ENCODE measurements at regions not wholly inside any gene's neighbourhood (a gene's known extent, or its start where the extent isn't known, plus 50 kb on each side); places are given as distances from the start of the nearest gene placed in this dataset.

DNA sequence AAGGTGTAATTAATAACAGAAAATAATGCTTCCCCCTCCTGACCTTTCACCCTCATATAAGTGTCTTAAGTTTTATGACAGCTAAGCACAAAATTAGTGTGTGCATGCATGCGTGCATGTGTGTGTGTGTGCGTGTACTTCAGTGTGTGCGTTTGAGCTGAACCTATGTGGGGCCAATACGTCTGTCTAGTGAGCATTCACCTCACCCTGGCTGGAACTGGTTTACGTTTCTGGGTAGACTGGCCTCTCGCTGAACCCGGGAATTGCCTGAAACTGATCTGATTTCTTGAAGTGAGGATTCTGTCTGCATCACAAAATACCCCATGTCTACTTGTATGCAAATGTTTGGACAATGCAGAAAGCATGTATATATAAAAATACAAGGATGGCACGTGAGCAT lies 68.2 kb upstream of the TBX3 start:
- H3K27me3 ChIP-seq (ENCODE audit: control insufficient read depth in 2 of 2, insufficient read depth in 2 of 2, low read length in 2 of 2): peaks cover 2 to 21% of the 10 kb centered on the region in 2 experiments; a peak in 4 of 5 replicates
- no peak overlapping the region for H2AFZ ChIP-seq (ENCODE audit: low read depth, low read length)
- no peaks in the 10 kb centered on the region for H3K4me1 ChIP-seq (replicated peaks in 1 of 2; ENCODE audit: control insufficient read depth in 2 of 2, insufficient read depth in 2 of 2, low read length in 2 of 2)
- no peak overlapping the region for H3K4me3 ChIP-seq
- BruUV-seq (replicated peaks): no TSS peak
- WGBS (ENCODE audit: insufficient coverage, low coverage, missing lambda C conversion rate): under 1% methylated on average over 8 of the region's 8 CpGs
- DNase-seq (ENCODE audit: extremely low read depth in 1 of 4, low spot score in 3 of 4) (no peak), ATAC-seq (no peak), FAIRE-seq (no peak)
- H3K27ac ChIP-seq (ENCODE audit: extremely low read depth, low read depth, low read length): no peak overlapping the region
- H3K79me2 ChIP-seq (ENCODE audit: control insufficient read depth, insufficient read depth, low read length): no peaks in the 10 kb centered on the region
- H3K4me2 ChIP-seq (ENCODE audit: insufficient read depth, low read length): no peak overlapping the region
- H3K9me3 ChIP-seq (replicated peaks; ENCODE audit: control insufficient read depth, insufficient read depth, low read depth, low read length): no peaks in the 10 kb centered on the region
- ChIA-PET POLR2A (no interaction called here), CTCF (ENCODE audit: low intra/inter-chr PET ratio) (no interaction called here)
- intact Hi-C loops (cut with micrococcal nuclease): no loop called here
- no peaks in the 10 kb centered on the region; the same call in 1 of the 2 replicates for H4K20me1 ChIP-seq (replicated peaks; ENCODE audit: control insufficient read depth, insufficient read depth, low read length)
- TF ChIP-seq NFE2L1 (tag; IDR thresholded peaks at IDR 0.05; ENCODE audit: borderline replicate concordance, low read depth) (no peak), NFIX (CRISPR knock-in tag; IDR thresholded peaks at IDR 0.05; ENCODE audit: low read depth) (no peak), CREM (IDR thresholded peaks at IDR 0.05; ENCODE audit: low read depth) (no peak), ZNF668 (CRISPR knock-in tag; IDR thresholded peaks at IDR 0.05) (no peak)
- H3K36me3 ChIP-seq (ENCODE audit: control insufficient read depth, insufficient read depth, low read length): no peaks in the 10 kb centered on the region
- no peak overlapping the region for H3K9ac ChIP-seq (ENCODE audit: insufficient read depth in 1 of 2, low read depth in 2 of 2, low read length in 2 of 2)
- no peaks in the 10 kb centered on the region for H3K9me1 ChIP-seq (ENCODE audit: control insufficient read depth, insufficient read depth, low read length)
- in situ Hi-C loops (cut with MboI): no loop called here

DNA sequence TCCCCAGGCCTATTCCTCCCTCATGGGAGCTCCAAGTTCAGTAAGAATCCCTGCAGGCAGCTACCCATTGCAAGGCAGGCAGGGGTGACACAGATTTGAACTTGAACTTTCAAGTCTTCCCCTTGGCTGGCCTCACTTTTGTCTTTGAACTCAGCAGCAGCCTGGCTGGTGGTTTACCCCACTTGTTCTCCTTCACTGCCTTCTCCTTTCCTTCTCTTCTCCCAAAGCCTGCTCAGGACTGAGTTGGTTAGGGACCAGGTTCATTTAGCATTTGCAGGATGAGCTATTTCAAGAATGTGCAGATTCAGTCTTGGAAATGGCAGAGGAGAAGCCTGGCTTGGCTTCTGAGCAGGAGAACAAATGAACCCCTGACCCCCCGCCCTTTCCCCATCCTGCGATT lies 67.7 kb upstream of the TBX3 start:
- Histone ChIP-seq H3K4me2 (ENCODE audit: insufficient read depth, low read length) (no peak overlapping the region), H3K27me3 (ENCODE audit: control insufficient read depth in 2 of 2, insufficient read depth in 2 of 2, low read length in 2 of 2) (peaks cover 2 to 21% of the 10 kb centered on the region in 2 experiments; a peak in 4 of 5 replicates), H2AFZ (ENCODE audit: low read depth, low read length) (no peak overlapping the region), H3K9me3 (replicated peaks; ENCODE audit: control insufficient read depth, insufficient read depth, low read depth, low read length) (no peaks in the 10 kb centered on the region), H3K4me3 (no peak overlapping the region), H3K9me1 (ENCODE audit: control insufficient read depth, insufficient read depth, low read length) (no peaks in the 10 kb centered on the region), H3K79me2 (ENCODE audit: control insufficient read depth, insufficient read depth, low read length) (no peaks in the 10 kb centered on the region), H3K36me3 (ENCODE audit: control insufficient read depth, insufficient read depth, low read length) (no peaks in the 10 kb centered on the region), H4K20me1 (replicated peaks; ENCODE audit: control insufficient read depth, insufficient read depth, low read length) (no peaks in the 10 kb centered on the region; the same call in 1 of the 2 replicates), H3K9ac (ENCODE audit: insufficient read depth in 1 of 2, low read depth in 2 of 2, low read length in 2 of 2) (no peak overlapping the region), H3K4me1 (replicated peaks in 1 of 2; ENCODE audit: control insufficient read depth in 2 of 2, insufficient read depth in 2 of 2, low read length in 2 of 2) (no peaks in the 10 kb centered on the region), H3K27ac (ENCODE audit: extremely low read depth, low read depth, low read length) (no peak overlapping the region)
- FAIRE-seq (no peak), DNase-seq (ENCODE audit: extremely low read depth in 1 of 4, low spot score in 3 of 4) (no peak), ATAC-seq (no peak)
- ChIA-PET POLR2A (no interaction called here), CTCF (ENCODE audit: low intra/inter-chr PET ratio) (no interaction called here)
- no TSS peak for BruUV-seq (replicated peaks)
- intact Hi-C loops (cut with micrococcal nuclease) (no loop called here), in situ Hi-C loops (cut with MboI) (no loop called here)
- 0% methylated on average over 1 of the region's 2 CpGs for WGBS (ENCODE audit: insufficient coverage, low coverage, missing lambda C conversion rate)
- TF ChIP-seq SOX6 (IDR thresholded peaks at IDR 0.05): no peak
- TF ChIP-seq, protein P1, sequence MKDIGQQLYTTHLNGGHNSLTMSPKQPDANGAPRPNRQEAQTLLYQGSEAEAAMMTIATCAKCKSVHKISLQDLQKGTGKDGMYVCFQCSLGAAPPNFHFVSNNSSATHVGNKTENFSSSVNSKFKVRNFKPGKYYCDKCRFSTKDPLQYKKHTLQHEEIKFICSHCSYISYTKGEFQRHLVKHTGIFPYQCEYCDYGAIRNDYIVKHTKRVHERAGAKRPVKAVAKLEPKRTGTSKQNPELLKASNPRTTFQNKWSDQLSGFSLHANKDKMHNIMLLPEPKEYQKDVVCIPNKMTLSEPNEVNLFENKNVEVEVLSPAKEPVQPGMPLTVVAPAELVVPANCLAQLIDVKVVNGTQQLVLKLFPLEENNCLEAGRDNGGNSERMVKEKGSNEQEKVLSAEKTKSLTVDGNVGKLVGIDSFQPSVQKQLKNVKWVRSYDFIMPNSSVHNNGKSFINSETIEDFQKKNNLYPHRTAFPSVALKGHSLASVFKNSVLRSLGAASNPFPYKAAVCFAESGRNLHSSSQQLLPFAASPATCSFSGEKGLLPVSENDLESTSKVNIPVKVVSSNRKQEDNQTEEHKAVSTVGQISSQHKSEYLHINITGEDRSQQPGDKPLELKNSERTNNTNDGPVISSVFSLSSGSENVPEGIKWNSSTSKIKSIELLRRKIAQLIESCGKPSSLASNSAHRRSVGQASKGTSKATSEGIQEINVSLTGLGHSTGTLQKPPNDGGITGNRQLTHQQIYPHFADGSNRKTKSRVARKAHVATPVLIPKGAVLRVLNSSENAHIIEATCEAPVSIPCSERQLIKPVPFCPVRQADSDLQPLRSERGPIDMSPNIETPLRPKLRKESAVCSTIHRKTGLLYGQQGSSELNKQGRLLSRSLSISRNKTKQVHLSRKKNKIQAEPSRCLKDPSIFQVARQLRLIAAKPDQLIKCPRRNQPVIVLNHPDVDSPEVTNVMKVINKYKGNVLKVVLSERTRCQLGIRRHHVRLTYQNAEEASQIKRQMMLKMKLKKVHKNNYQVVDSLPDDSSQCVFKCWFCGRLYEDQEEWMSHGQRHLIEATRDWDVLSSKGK (CRISPR knock-in tag; IDR thresholded peaks at IDR 0.05): no peak
- no peak for TF ChIP-seq GTF2F1 (IDR thresholded peaks at IDR 0.05; ENCODE audit: low read depth, low read length)
- TF ChIP-seq, protein P2, sequence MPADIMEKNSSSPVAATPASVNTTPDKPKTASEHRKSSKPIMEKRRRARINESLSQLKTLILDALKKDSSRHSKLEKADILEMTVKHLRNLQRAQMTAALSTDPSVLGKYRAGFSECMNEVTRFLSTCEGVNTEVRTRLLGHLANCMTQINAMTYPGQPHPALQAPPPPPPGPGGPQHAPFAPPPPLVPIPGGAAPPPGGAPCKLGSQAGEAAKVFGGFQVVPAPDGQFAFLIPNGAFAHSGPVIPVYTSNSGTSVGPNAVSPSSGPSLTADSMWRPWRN (IDR thresholded peaks at IDR 0.05; ENCODE audit: low read depth): no peak
- TF ChIP-seq ZNF586 (CRISPR knock-in tag; conservative IDR thresholded peaks at IDR 0.05): no peak
- no peak for TF ChIP-seq PTBP1 (IDR thresholded peaks at IDR 0.05; ENCODE audit: low read depth, low read length)
- TF ChIP-seq RHOXF2B (CRISPR knock-in tag; conservative IDR thresholded peaks at IDR 0.05): no peak
- no peak for TF ChIP-seq ZFX (CRISPR knock-in tag; IDR thresholded peaks at IDR 0.05)
- no peak for TF ChIP-seq RFX7 (CRISPR knock-in tag; IDR thresholded peaks at IDR 0.05)

All from K562 (cell line).